ENCODE measurements at regions not wholly inside any gene's neighbourhood (a gene's known extent, or its start where the extent isn't known, plus 50 kb on each side); places are given as distances from the start of the nearest gene placed in this dataset.

- Histone ChIP-seq H3K9me3 (ENCODE audit: insufficient read depth, low read depth, low read length) (no peaks in the 10 kb centered on the region), H3K27ac (ENCODE audit: low read depth, low read length) (no peak overlapping the region), H3K4me3 (ENCODE audit: insufficient read depth, low read depth, low read length) (no peak overlapping the region), H2AFZ (ENCODE audit: low read depth, low read length) (no peak overlapping the region), H3K4me2 (ENCODE audit: low read length) (no peak overlapping the region), H4K20me1 (ENCODE audit: insufficient read depth, low read length) (no peaks in the 10 kb centered on the region), H3K4me1 (ENCODE audit: insufficient read depth, low read length) (no peaks in the 10 kb centered on the region), H3K36me3 (ENCODE audit: insufficient read depth, low read length) (no peaks in the 10 kb centered on the region), H3K9ac (ENCODE audit: low read length) (no peak overlapping the region), H3K79me2 (ENCODE audit: insufficient read depth, low read length) (no peaks in the 10 kb centered on the region), H3K27me3 (ENCODE audit: insufficient read depth, low read length) (no peaks in the 10 kb centered on the region)
- H3K27ac Mint-ChIP-seq (ENCODE audit: unreplicated experiment) = no peak overlapping the region
- DNase-seq (ENCODE audit: low read depth) = no peak
- no peak for FAIRE-seq
- H3K9me3 Mint-ChIP-seq (ENCODE audit: unreplicated experiment) = no peaks in the 10 kb centered on the region
- H3K27me3 Mint-ChIP-seq (ENCODE audit: low read depth, unreplicated experiment) = no peaks in the 10 kb centered on the region
- H3K4me1 Mint-ChIP-seq (ENCODE audit: low read depth, unreplicated experiment) = no peaks in the 10 kb centered on the region
- no peak overlapping the region for H3K4me3 Mint-ChIP-seq (ENCODE audit: unreplicated experiment)
- no peaks in the 10 kb centered on the region for H3K36me3 Mint-ChIP-seq (ENCODE audit: low read depth, unreplicated experiment)
- TF ChIP-seq EZH2 (IDR thresholded peaks at IDR 0.05; ENCODE audit: insufficient read depth, low read length) = no peak
- TF ChIP-seq, protein P1, sequence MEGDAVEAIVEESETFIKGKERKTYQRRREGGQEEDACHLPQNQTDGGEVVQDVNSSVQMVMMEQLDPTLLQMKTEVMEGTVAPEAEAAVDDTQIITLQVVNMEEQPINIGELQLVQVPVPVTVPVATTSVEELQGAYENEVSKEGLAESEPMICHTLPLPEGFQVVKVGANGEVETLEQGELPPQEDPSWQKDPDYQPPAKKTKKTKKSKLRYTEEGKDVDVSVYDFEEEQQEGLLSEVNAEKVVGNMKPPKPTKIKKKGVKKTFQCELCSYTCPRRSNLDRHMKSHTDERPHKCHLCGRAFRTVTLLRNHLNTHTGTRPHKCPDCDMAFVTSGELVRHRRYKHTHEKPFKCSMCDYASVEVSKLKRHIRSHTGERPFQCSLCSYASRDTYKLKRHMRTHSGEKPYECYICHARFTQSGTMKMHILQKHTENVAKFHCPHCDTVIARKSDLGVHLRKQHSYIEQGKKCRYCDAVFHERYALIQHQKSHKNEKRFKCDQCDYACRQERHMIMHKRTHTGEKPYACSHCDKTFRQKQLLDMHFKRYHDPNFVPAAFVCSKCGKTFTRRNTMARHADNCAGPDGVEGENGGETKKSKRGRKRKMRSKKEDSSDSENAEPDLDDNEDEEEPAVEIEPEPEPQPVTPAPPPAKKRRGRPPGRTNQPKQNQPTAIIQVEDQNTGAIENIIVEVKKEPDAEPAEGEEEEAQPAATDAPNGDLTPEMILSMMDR (IDR thresholded peaks at IDR 0.05; ENCODE audit: insufficient read depth, low read depth, low read length) = no peak
These were observed 312.0 kb downstream of the GPD2 start for GRCh38 chr2:156748221-156748620.

DNA sequence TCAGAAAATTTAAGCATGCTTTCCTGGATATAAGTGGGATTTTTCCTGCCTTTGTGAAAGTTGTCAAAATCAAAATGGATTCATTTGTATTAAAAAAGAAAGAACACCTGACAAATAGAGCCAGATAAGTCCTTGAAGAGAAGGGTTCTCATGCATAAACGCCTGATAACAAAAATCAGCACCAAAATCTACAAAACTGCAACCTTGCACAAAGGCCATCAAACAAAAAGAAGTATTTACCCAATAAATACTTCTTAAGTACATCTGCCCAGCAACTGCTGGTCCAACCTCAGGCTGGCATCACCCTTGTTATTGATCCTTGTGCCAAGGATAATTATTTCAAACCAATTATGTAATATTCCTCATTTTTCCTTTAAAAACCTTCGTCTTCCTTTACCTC is 315.9 kb downstream of the GPD2 start:
- no peaks in the 10 kb centered on the region for H3K9me3 Mint-ChIP-seq (ENCODE audit: unreplicated experiment)
- Histone ChIP-seq H3K4me1 (ENCODE audit: insufficient read depth, low read length) (no peaks in the 10 kb centered on the region), H2AFZ (ENCODE audit: low read depth, low read length) (no peak overlapping the region), H3K36me3 (ENCODE audit: insufficient read depth, low read length) (no peaks in the 10 kb centered on the region), H3K79me2 (ENCODE audit: insufficient read depth, low read length) (no peaks in the 10 kb centered on the region), H3K9ac (ENCODE audit: low read length) (no peak overlapping the region), H3K4me3 (ENCODE audit: insufficient read depth, low read depth, low read length) (no peak overlapping the region), H3K4me2 (ENCODE audit: low read length) (no peak overlapping the region), H3K27me3 (ENCODE audit: insufficient read depth, low read length) (no peaks in the 10 kb centered on the region), H3K27ac (ENCODE audit: low read depth, low read length) (no peak overlapping the region), H4K20me1 (ENCODE audit: insufficient read depth, low read length) (no peaks in the 10 kb centered on the region), H3K9me3 (ENCODE audit: insufficient read depth, low read depth, low read length) (no peaks in the 10 kb centered on the region)
- peaks cover 5% of the 10 kb centered on the region for H3K4me1 Mint-ChIP-seq (ENCODE audit: low read depth, unreplicated experiment)
- TF ChIP-seq, protein P1 (IDR thresholded peaks at IDR 0.05; ENCODE audit: insufficient read depth, low read depth, low read length) = no peak
- TF ChIP-seq EZH2 (IDR thresholded peaks at IDR 0.05; ENCODE audit: insufficient read depth, low read length) = no peak
- FAIRE-seq = no peak
- H3K36me3 Mint-ChIP-seq (ENCODE audit: low read depth, unreplicated experiment) = no peaks in the 10 kb centered on the region
- H3K27ac Mint-ChIP-seq (ENCODE audit: unreplicated experiment) = no peak overlapping the region
- H3K4me3 Mint-ChIP-seq (ENCODE audit: unreplicated experiment) = no peak overlapping the region
- no peak for DNase-seq (ENCODE audit: low read depth)
- H3K27me3 Mint-ChIP-seq (ENCODE audit: low read depth, unreplicated experiment) = no peaks in the 10 kb centered on the region

DNA sequence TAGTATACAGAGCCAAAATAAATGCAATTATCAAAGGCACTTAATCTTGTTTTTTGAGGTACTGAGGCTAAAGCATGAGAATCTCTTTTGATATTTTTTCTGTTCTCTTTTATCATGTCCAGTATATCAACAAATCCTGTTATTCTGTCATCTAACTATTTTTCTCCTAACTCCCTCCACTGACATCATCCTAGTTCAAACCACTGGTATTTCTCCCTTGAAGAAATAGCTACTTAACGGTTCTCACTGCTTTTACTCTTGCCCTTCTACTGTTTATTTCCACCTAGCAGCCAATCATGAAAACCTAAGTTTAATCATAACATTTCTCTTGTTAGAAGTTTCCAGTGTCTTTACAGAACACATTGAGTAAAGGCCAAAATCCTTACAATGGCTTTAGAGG is 317.6 kb downstream of the GPD2 start:
- Histone ChIP-seq H3K4me3 (ENCODE audit: insufficient read depth, low read depth, low read length) (no peak overlapping the region), H4K20me1 (ENCODE audit: insufficient read depth, low read length) (no peaks in the 10 kb centered on the region), H2AFZ (ENCODE audit: low read depth, low read length) (no peak overlapping the region), H3K9me3 (ENCODE audit: insufficient read depth, low read depth, low read length) (no peaks in the 10 kb centered on the region), H3K9ac (ENCODE audit: low read length) (no peak overlapping the region), H3K27me3 (ENCODE audit: insufficient read depth, low read length) (no peaks in the 10 kb centered on the region), H3K79me2 (ENCODE audit: insufficient read depth, low read length) (no peaks in the 10 kb centered on the region), H3K4me2 (ENCODE audit: low read length) (no peak overlapping the region), H3K36me3 (ENCODE audit: insufficient read depth, low read length) (no peaks in the 10 kb centered on the region), H3K4me1 (ENCODE audit: insufficient read depth, low read length) (no peaks in the 10 kb centered on the region), H3K27ac (ENCODE audit: low read depth, low read length) (no peak overlapping the region)
- no peaks in the 10 kb centered on the region for H3K9me3 Mint-ChIP-seq (ENCODE audit: unreplicated experiment)
- FAIRE-seq (no peak), DNase-seq (ENCODE audit: low read depth) (no peak)
- no peaks in the 10 kb centered on the region for H3K36me3 Mint-ChIP-seq (ENCODE audit: low read depth, unreplicated experiment)
- no peak overlapping the region for H3K27ac Mint-ChIP-seq (ENCODE audit: unreplicated experiment)
- H3K27me3 Mint-ChIP-seq (ENCODE audit: low read depth, unreplicated experiment) = no peaks in the 10 kb centered on the region
- no peak overlapping the region for H3K4me3 Mint-ChIP-seq (ENCODE audit: unreplicated experiment)
- TF ChIP-seq, protein P1 (IDR thresholded peaks at IDR 0.05; ENCODE audit: insufficient read depth, low read depth, low read length) = no peak
- TF ChIP-seq EZH2 (IDR thresholded peaks at IDR 0.05; ENCODE audit: insufficient read depth, low read length) = no peak
- H3K4me1 Mint-ChIP-seq (ENCODE audit: low read depth, unreplicated experiment) = peaks cover 5% of the 10 kb centered on the region

Data from astrocyte (in vitro differentiated cells and primary cell).